Glutamatergic neuron (in vitro differentiated cells): ENCODE measurements at regions not wholly inside any gene's neighbourhood (a gene's known extent, or its start where the extent isn't known, plus 50 kb on each side); places are given as distances from the start of the nearest gene placed in this dataset.

Source experiments
- DNase-seq: peaks from one replicate; pipeline ENCODE4 v3.0.0; 2022
- H3K27ac Mint-ChIP-seq: one replicate; pipeline ENCODE4 v1.8.0; 2020; ENCODE audit warnings: mild to moderate bottlenecking, mixed read lengths, inconsistent platforms; ENCODE audit not compliant: unreplicated experiment
- H3K27me3 Mint-ChIP-seq: one replicate; pipeline ENCODE4 v1.8.0; 2020; ENCODE audit warnings: mild to moderate bottlenecking, moderate library complexity, mixed read lengths, inconsistent platforms; ENCODE audit not compliant: unreplicated experiment
- H3K36me3 Mint-ChIP-seq: one replicate; pipeline ENCODE4 v1.8.0; 2020; ENCODE audit warnings: mild to moderate bottlenecking, mixed read lengths, inconsistent platforms; ENCODE audit not compliant: unreplicated experiment
- H3K4me1 Mint-ChIP-seq: one replicate; pipeline ENCODE4 v1.8.0; 2020; ENCODE audit warnings: mild to moderate bottlenecking, low read depth, mixed read lengths, inconsistent platforms; ENCODE audit not compliant: unreplicated experiment
- H3K4me3 Mint-ChIP-seq: one replicate; pipeline ENCODE4 v1.8.0; 2020; ENCODE audit warnings: mild to moderate bottlenecking, mixed read lengths, inconsistent platforms; ENCODE audit not compliant: unreplicated experiment
- H3K9me3 Mint-ChIP-seq: one replicate; pipeline ENCODE4 v1.8.0; 2020; ENCODE audit warnings: mild to moderate bottlenecking, moderate library complexity, mixed read lengths, inconsistent platforms; ENCODE audit not compliant: unreplicated experiment
- CTCF ChIP-seq: fragments of 200-600 bp; sonication (generic); IDR thresholded peaks from one replicate; pipeline ENCODE4 v1.5.0; 2021; ENCODE audit not compliant: partially characterized antibody, unreplicated experiment

- H3K9me3 Mint-ChIP-seq = peaks cover 2% of the 10 kb centered on the region
- no peak for DNase-seq
- no peak overlapping the region for H3K27ac Mint-ChIP-seq
- no peak overlapping the region for H3K4me3 Mint-ChIP-seq
- TF ChIP-seq CTCF = no peak
- H3K27me3 Mint-ChIP-seq = no peaks in the 10 kb centered on the region
- H3K4me1 Mint-ChIP-seq = no peaks in the 10 kb centered on the region
- H3K36me3 Mint-ChIP-seq = no peaks in the 10 kb centered on the region
Observed at GRCh38 chr9:78150983-78151356, 84.9 kb upstream of the CEP78 start.

- no peak for DNase-seq
- Mint-ChIP-seq H3K9me3 (peaks cover 2% of the 10 kb centered on the region), H3K27me3 (no peaks in the 10 kb centered on the region), H3K4me3 (no peak overlapping the region), H3K36me3 (no peaks in the 10 kb centered on the region), H3K27ac (no peak overlapping the region), H3K4me1 (no peaks in the 10 kb centered on the region)
- TF ChIP-seq CTCF = no peak
Observed at GRCh38 chr9:78150312-78150982, 85.4 kb upstream of the CEP78 start.

GRCh38 chr9:78149702-78150291, 86.1 kb upstream of the CEP78 start:
- Mint-ChIP-seq H3K27ac (no peak overlapping the region), H3K27me3 (no peaks in the 10 kb centered on the region), H3K9me3 (peaks cover 2% of the 10 kb centered on the region), H3K36me3 (no peaks in the 10 kb centered on the region), H3K4me1 (no peaks in the 10 kb centered on the region), H3K4me3 (no peak overlapping the region)
- TF ChIP-seq CTCF = no peak
- no peak for DNase-seq

- no peaks in the 10 kb centered on the region for H3K27me3 Mint-ChIP-seq
- H3K27ac Mint-ChIP-seq = no peak overlapping the region
- no peak for DNase-seq
- TF ChIP-seq CTCF = no peak
- H3K4me1 Mint-ChIP-seq = no peaks in the 10 kb centered on the region
- no peak overlapping the region for H3K4me3 Mint-ChIP-seq
- H3K36me3 Mint-ChIP-seq = no peaks in the 10 kb centered on the region
- peaks cover 2% of the 10 kb centered on the region for H3K9me3 Mint-ChIP-seq
Observed at GRCh38 chr9:78146241-78146640, 89.6 kb upstream of the CEP78 start.

GRCh38 chr9:78144663-78145377, 91.1 kb upstream of the CEP78 start:
- Mint-ChIP-seq H3K4me1 (no peaks in the 10 kb centered on the region), H3K27me3 (no peaks in the 10 kb centered on the region), H3K9me3 (no peaks in the 10 kb centered on the region), H3K36me3 (no peaks in the 10 kb centered on the region), H3K27ac (no peak overlapping the region), H3K4me3 (no peak overlapping the region)
- no peak for TF ChIP-seq CTCF
- no peak for DNase-seq
